ENCODE measurements at regions not wholly inside any gene's neighbourhood (a gene's known extent, or its start where the extent isn't known, plus 50 kb on each side); places are given as distances from the start of the nearest gene placed in this dataset.
"Not testable (repeated sequence)": the region's sequence is repeated elsewhere in the genome, so short reads cannot be mapped to it uniquely, and the experiment has no call there.

- not testable (repeated sequence) for DNase-seq, H3K9me3 ChIP-seq, H3K4me3 ChIP-seq, H3K36me3 ChIP-seq, H3K27me3 ChIP-seq, H3K4me1 ChIP-seq, H3K27ac ChIP-seq
These were observed 163.2 kb downstream of the TRIM43 start for GRCh38 chr2:95754819-95755563.

- not testable (repeated sequence) for H3K4me1 ChIP-seq
These were observed 164.3 kb downstream of the TRIM43 start for GRCh38 chr2:95755956-95756669.

DNA sequence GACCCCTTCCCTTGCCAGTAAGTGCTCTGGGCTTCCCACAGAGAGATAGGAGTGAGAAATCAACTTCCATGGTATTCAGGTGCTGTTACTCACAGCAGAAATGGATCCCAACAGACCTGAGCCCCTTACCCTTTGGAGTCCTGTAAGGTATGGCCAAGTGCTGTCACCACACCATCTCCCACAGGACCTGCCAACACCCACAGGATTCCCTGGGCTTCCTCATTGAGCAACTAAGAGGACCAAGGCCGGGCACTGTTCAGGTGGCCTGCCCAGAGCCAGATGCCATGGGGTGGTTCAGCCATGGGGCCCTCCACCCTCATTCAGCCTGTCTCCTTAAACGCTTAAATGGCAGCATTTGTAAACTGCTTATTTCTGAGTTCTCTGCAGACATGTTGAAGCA, 166.2 kb downstream of the TRIM43 start:
- Histone ChIP-seq H3K27me3 (no peaks in the 10 kb centered on the region), H3K9me3 (no peaks in the 10 kb centered on the region), H3K36me3 (no peaks in the 10 kb centered on the region), H3K4me1 (no peaks in the 10 kb centered on the region), H3K27ac (no peak overlapping the region), H3K4me3 (no peak overlapping the region)
- DNase-seq, result no peak
- TF ChIP-seq, protein P1, sequence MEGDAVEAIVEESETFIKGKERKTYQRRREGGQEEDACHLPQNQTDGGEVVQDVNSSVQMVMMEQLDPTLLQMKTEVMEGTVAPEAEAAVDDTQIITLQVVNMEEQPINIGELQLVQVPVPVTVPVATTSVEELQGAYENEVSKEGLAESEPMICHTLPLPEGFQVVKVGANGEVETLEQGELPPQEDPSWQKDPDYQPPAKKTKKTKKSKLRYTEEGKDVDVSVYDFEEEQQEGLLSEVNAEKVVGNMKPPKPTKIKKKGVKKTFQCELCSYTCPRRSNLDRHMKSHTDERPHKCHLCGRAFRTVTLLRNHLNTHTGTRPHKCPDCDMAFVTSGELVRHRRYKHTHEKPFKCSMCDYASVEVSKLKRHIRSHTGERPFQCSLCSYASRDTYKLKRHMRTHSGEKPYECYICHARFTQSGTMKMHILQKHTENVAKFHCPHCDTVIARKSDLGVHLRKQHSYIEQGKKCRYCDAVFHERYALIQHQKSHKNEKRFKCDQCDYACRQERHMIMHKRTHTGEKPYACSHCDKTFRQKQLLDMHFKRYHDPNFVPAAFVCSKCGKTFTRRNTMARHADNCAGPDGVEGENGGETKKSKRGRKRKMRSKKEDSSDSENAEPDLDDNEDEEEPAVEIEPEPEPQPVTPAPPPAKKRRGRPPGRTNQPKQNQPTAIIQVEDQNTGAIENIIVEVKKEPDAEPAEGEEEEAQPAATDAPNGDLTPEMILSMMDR (IDR thresholded peaks at IDR 0.05), result no peak
- TF ChIP-seq POLR2A (IDR thresholded peaks at IDR 0.05), result no peak

More at GRCh38 chr2:95755956-95756669, 164.3 kb downstream of the TRIM43 start:
- not testable (repeated sequence) for H3K27ac ChIP-seq, H3K9me3 ChIP-seq, H3K4me3 ChIP-seq, H3K27me3 ChIP-seq, H3K36me3 ChIP-seq, DNase-seq

- Histone ChIP-seq H3K27me3 (no peaks in the 10 kb centered on the region), H3K27ac (no peak overlapping the region), H3K4me1 (no peaks in the 10 kb centered on the region), H3K9me3 (no peaks in the 10 kb centered on the region), H3K4me3 (no peak overlapping the region), H3K36me3 (no peaks in the 10 kb centered on the region)
- DNase-seq, result no peak
- TF ChIP-seq, protein P1 (IDR thresholded peaks at IDR 0.05), result no peak
- TF ChIP-seq POLR2A (IDR thresholded peaks at IDR 0.05), result no peak
These were observed 167.9 kb downstream of the TRIM43 start for GRCh38 chr2:95759481-95760246.

- H3K9me3 ChIP-seq, result no peaks in the 10 kb centered on the region
- TF ChIP-seq POLR2A (IDR thresholded peaks at IDR 0.05), result no peak
- TF ChIP-seq, protein P1 (IDR thresholded peaks at IDR 0.05), result no peak
- H3K36me3 ChIP-seq, result no peaks in the 10 kb centered on the region
- no peak for DNase-seq
- no peak overlapping the region for H3K27ac ChIP-seq
- no peak overlapping the region for H3K4me3 ChIP-seq
- H3K4me1 ChIP-seq, result no peaks in the 10 kb centered on the region
- no peaks in the 10 kb centered on the region for H3K27me3 ChIP-seq
These were observed 169.2 kb downstream of the TRIM43 start for GRCh38 chr2:95760806-95761525.

- Histone ChIP-seq H3K4me3 (no peak overlapping the region), H3K27ac (no peak overlapping the region), H3K27me3 (no peaks in the 10 kb centered on the region), H3K36me3 (no peaks in the 10 kb centered on the region), H3K9me3 (no peaks in the 10 kb centered on the region), H3K4me1 (no peaks in the 10 kb centered on the region)
- TF ChIP-seq, protein P1 (IDR thresholded peaks at IDR 0.05), result no peak
- no peak for TF ChIP-seq POLR2A (IDR thresholded peaks at IDR 0.05)
- DNase-seq, result no peak
These were observed 169.8 kb downstream of the TRIM43 start for GRCh38 chr2:95761556-95761955.

- H3K9me3 ChIP-seq, H3K4me3 ChIP-seq, DNase-seq, H3K27ac ChIP-seq, H3K27me3 ChIP-seq, H3K36me3 ChIP-seq, H3K4me1 ChIP-seq: not testable (repeated sequence)
These were observed 170.5 kb downstream of the TRIM43 start for GRCh38 chr2:95762023-95763021.

DNA sequence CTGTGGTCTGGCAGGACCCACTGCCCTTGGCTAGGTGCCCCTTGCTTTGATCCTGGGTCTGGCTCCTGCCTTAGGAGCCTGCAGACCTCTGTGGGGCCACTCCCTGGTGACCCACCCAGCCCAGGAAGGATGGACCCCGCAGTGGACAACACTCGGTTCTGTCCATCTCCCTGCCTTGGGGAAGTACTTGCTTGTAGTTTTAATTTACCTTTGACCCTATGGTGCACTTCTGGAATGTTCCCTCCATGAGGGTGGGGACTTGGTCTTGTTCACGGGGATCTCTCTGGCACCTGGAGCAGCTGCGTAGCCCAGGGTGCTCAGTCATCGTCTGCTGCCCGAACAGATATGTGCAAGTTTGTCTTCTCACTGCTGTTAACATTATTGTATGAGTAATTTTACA, 171.3 kb downstream of the TRIM43 start:
- H3K4me3 ChIP-seq, H3K4me1 ChIP-seq, H3K27ac ChIP-seq, DNase-seq, H3K36me3 ChIP-seq, H3K9me3 ChIP-seq, H3K27me3 ChIP-seq: not testable (repeated sequence)
